Type B pancreatic cell (in vitro differentiated cells): ENCODE measurements at regions not wholly inside any gene's neighbourhood (a gene's known extent, or its start where the extent isn't known, plus 50 kb on each side); places are given as distances from the start of the nearest gene placed in this dataset.

ENCODE experiments used
- DNase-seq: peaks from one replicate; pipeline ENCODE4 v3.0.0; 2021; ENCODE audit warnings: mixed read lengths; ENCODE audit not compliant: unreplicated experiment; ENCODE audit errors: extremely low spot score
- H3K27ac Mint-ChIP-seq: 2 replicates; pipeline ENCODE4 v1.8.0; 2021; ENCODE audit warnings: mild to moderate bottlenecking, mixed read lengths
- H3K27me3 Mint-ChIP-seq: 2 replicates; pipeline ENCODE4 v1.8.0; 2021; ENCODE audit warnings: mixed read lengths
- H3K36me3 Mint-ChIP-seq: 2 replicates; pipeline ENCODE4 v1.8.0; 2021; ENCODE audit warnings: mixed read lengths
- H3K4me1 Mint-ChIP-seq: one replicate; pipeline ENCODE4 v1.8.0; 2021; ENCODE audit warnings: mixed read lengths; ENCODE audit not compliant: unreplicated experiment
- H3K4me3 Mint-ChIP-seq: 2 replicates; pipeline ENCODE4 v1.8.0; 2021; ENCODE audit warnings: mild to moderate bottlenecking, mixed read lengths
- H3K9me3 Mint-ChIP-seq: 2 replicates; pipeline ENCODE4 v1.8.0; 2021; ENCODE audit warnings: mixed read lengths
- TF ChIP-seq, protein P1 (sequence below): fragments of 200-600 bp; sonication (generic); conservative IDR thresholded peaks from 2 replicates; pipeline ENCODE4 v1.5.0; 2021; ENCODE audit warnings: antibody characterized with exemption, mild to moderate bottlenecking

DNA sequence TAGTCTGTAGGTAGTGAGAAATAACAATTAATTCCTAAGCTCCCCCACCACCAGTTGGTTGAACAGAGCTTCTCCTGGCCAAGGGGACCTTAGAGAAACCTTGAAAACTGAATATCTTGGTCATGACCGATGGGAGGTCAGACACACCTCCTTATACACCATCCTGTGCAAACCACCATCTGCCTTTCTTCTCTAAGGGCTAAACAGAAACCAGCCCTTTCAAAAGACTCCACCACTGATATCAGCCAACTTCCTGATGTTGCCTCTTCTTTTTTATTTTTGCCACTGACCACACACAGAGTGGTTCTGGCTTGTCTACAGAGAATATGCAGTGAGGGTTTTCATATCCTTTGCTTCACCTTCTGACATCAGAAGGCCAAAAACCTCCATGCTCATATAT is 977.7 kb upstream of the SEL1L start:
- Mint-ChIP-seq H3K4me1 (no peaks in the 10 kb centered on the region), H3K4me3 (no peak overlapping the region), H3K27ac (no peak overlapping the region), H3K9me3 (no peaks in the 10 kb centered on the region), H3K27me3 (no peaks in the 10 kb centered on the region), H3K36me3 (no peaks in the 10 kb centered on the region)
- DNase-seq, result no peak
- TF ChIP-seq, protein P1, sequence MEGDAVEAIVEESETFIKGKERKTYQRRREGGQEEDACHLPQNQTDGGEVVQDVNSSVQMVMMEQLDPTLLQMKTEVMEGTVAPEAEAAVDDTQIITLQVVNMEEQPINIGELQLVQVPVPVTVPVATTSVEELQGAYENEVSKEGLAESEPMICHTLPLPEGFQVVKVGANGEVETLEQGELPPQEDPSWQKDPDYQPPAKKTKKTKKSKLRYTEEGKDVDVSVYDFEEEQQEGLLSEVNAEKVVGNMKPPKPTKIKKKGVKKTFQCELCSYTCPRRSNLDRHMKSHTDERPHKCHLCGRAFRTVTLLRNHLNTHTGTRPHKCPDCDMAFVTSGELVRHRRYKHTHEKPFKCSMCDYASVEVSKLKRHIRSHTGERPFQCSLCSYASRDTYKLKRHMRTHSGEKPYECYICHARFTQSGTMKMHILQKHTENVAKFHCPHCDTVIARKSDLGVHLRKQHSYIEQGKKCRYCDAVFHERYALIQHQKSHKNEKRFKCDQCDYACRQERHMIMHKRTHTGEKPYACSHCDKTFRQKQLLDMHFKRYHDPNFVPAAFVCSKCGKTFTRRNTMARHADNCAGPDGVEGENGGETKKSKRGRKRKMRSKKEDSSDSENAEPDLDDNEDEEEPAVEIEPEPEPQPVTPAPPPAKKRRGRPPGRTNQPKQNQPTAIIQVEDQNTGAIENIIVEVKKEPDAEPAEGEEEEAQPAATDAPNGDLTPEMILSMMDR, result no peak

GRCh38 chr14:82520765-82521164 is 987.1 kb upstream of the SEL1L start:
- TF ChIP-seq, protein P1, result no peak
- no peak for DNase-seq
- H3K4me1 Mint-ChIP-seq, result no peaks in the 10 kb centered on the region
- no peaks in the 10 kb centered on the region for H3K36me3 Mint-ChIP-seq
- no peaks in the 10 kb centered on the region for H3K27me3 Mint-ChIP-seq
- peaks cover 4% of the 10 kb centered on the region for H3K9me3 Mint-ChIP-seq
- H3K27ac Mint-ChIP-seq, result no peak overlapping the region
- H3K4me3 Mint-ChIP-seq, result no peak overlapping the region

DNA sequence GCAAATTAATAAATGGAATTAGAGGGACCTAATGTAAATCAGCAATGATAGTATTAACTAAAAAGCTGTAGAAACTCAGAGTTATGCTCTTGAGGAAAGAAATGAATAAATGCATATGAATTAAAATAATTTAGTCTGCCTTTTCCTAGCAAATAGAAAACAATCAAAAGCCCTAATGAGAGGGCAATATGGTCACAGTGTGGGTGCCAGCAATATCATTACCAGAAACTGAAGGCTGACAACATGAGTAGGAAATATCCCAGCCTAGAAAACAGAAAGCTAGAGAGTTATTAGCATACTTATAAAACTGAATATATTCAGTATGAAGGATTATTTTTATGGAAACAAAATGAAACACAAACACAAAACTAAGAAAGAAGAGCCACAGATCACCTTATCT is 987.5 kb upstream of the SEL1L start:
- H3K27ac Mint-ChIP-seq, result no peak overlapping the region
- TF ChIP-seq, protein P1, result no peak
- H3K9me3 Mint-ChIP-seq, result peaks cover 4% of the 10 kb centered on the region
- H3K36me3 Mint-ChIP-seq, result no peaks in the 10 kb centered on the region
- DNase-seq, result no peak
- H3K4me3 Mint-ChIP-seq, result no peak overlapping the region
- H3K27me3 Mint-ChIP-seq, result no peaks in the 10 kb centered on the region
- H3K4me1 Mint-ChIP-seq, result no peaks in the 10 kb centered on the region

GRCh38 chr14:82528016-82528415 is 994.4 kb upstream of the SEL1L start:
- H3K4me1 Mint-ChIP-seq, result peaks cover 6% of the 10 kb centered on the region
- TF ChIP-seq, protein P1, result no peak

GRCh38 chr14:82533351-82533750 is 999.7 kb upstream of the SEL1L start:
- DNase-seq, result no peak
- Mint-ChIP-seq H3K36me3 (no peaks in the 10 kb centered on the region), H3K27ac (no peak overlapping the region), H3K4me1 (peaks cover 4% of the 10 kb centered on the region), H3K27me3 (no peaks in the 10 kb centered on the region), H3K4me3 (no peak overlapping the region), H3K9me3 (no peaks in the 10 kb centered on the region)
- TF ChIP-seq, protein P1, result no peak

More at GRCh38 chr14:82528016-82528415, 994.4 kb upstream of the SEL1L start:
- H3K4me3 Mint-ChIP-seq, result no peak overlapping the region
- no peak for DNase-seq
- H3K27me3 Mint-ChIP-seq, result no peaks in the 10 kb centered on the region
- no peaks in the 10 kb centered on the region for H3K36me3 Mint-ChIP-seq
- peaks cover 4% of the 10 kb centered on the region for H3K9me3 Mint-ChIP-seq
- H3K27ac Mint-ChIP-seq, result no peak overlapping the region

GRCh38 chr14:82536566-82536965 is 1002.9 kb upstream of the SEL1L start:
- no peak for DNase-seq
- Mint-ChIP-seq H3K9me3 (no peaks in the 10 kb centered on the region), H3K36me3 (no peaks in the 10 kb centered on the region), H3K4me1 (peaks cover 4% of the 10 kb centered on the region), H3K27ac (no peak overlapping the region), H3K4me3 (no peak overlapping the region), H3K27me3 (no peaks in the 10 kb centered on the region)
- TF ChIP-seq, protein P1, result no peak
